Stomach (tissue), 4 donors: ENCODE measurements at regions not wholly inside any gene's neighbourhood (a gene's known extent, or its start where the extent isn't known, plus 50 kb on each side); places are given as distances from the start of the nearest gene placed in this dataset.

Experiments used
- CTCF ChIP-seq, 7 experiments: fragments of 450-650 bp in 4 of 7; fragments of 200-600 bp in 3 of 7; sonication (generic) in 3 of 7; IDR thresholded peaks; one replicate each; pipeline ENCODE4 v1.5.1; 2016 to 2019; ENCODE audit warnings: antibody characterized with exemption in 7 of 7, control low read depth in 2 of 7, mild to moderate bottlenecking in 1 of 7
- POLR2A ChIP-seq, 4 donors: fragments of 450-650 bp; IDR thresholded peaks; one replicate each; pipeline ENCODE4 v1.6.1; 2016; ENCODE audit warnings: antibody characterized with exemption in 4 of 4, control low read depth in 2 of 4, mild to moderate bottlenecking in 1 of 4, moderate library complexity in 1 of 4

- TF ChIP-seq CTCF (IDR thresholded peaks at IDR 0.05), result no peak
- no peak for TF ChIP-seq POLR2A (IDR thresholded peaks at IDR 0.05)
Measured at GRCh38 chr11:119924017-119924416, 195.0 kb upstream of the NECTIN1 start.
